Loucy (cell line): ENCODE measurements at regions not wholly inside any gene's neighbourhood (a gene's known extent, or its start where the extent isn't known, plus 50 kb on each side); places are given as distances from the start of the nearest gene placed in this dataset.

Source experiments
- EZH2phosphoT487 ChIP-seq: fragments of 200-600 bp; IDR thresholded peaks from 2 replicates; pipeline ENCODE4 v1.6.1; 2018; ENCODE audit warnings: antibody characterized with exemption, mild to moderate bottlenecking, moderate library complexity, borderline replicate concordance
- TF ChIP-seq, protein P1 (sequence below): fragments of 200-600 bp; sonication (generic); conservative IDR thresholded peaks from 2 replicates; pipeline ENCODE4 v1.5.1; 2014; ENCODE audit warnings: mild to moderate bottlenecking, antibody characterized with exemption, low read length

DNA sequence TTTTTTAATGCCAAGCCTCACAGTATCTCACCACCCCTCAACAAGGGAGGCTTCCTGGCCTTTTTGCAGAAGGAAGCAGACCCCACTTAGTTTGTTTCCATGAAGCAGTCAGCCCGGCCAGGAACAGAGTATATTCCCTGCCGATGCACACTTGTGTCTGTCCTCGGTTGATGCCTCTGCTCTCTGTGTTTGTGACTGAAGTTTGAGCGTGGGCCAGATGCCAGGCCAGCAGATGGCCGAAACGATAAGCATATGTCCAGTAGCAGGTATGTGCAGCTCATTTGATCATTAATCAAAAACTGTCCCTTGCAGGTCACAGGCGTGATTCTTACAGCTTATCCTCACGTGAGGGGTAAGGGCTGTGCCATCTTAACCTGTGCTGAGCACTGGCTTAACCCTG, 144.0 kb downstream of the IRS2 start:
- TF ChIP-seq, protein P1, sequence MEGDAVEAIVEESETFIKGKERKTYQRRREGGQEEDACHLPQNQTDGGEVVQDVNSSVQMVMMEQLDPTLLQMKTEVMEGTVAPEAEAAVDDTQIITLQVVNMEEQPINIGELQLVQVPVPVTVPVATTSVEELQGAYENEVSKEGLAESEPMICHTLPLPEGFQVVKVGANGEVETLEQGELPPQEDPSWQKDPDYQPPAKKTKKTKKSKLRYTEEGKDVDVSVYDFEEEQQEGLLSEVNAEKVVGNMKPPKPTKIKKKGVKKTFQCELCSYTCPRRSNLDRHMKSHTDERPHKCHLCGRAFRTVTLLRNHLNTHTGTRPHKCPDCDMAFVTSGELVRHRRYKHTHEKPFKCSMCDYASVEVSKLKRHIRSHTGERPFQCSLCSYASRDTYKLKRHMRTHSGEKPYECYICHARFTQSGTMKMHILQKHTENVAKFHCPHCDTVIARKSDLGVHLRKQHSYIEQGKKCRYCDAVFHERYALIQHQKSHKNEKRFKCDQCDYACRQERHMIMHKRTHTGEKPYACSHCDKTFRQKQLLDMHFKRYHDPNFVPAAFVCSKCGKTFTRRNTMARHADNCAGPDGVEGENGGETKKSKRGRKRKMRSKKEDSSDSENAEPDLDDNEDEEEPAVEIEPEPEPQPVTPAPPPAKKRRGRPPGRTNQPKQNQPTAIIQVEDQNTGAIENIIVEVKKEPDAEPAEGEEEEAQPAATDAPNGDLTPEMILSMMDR: no peak
- TF ChIP-seq EZH2phosphoT487: no peak
